Upper lobe of right lung (tissue), 1 donor: ENCODE measurements at regions not wholly inside any gene's neighbourhood (a gene's known extent, or its start where the extent isn't known, plus 50 kb on each side); places are given as distances from the start of the nearest gene placed in this dataset.

ENCODE experiments used
- ATAC-seq: fragments of 200-7000 bp; cut with Tn5 transposase; one replicate; pipeline ENCODE4 v1.9.1; 2020; ENCODE audit warnings: mild to moderate bottlenecking, moderate library complexity
- DNase-seq: peaks from one replicate; pipeline ENCODE4 v3.0.0-alpha.2; 2020
- H3K27ac ChIP-seq: fragments of 200-600 bp; one replicate; pipeline ENCODE4 v1.8.0; 2022
- H3K27me3 ChIP-seq: fragments of 200-600 bp; one replicate; pipeline ENCODE4 v1.8.0; 2022; ENCODE audit warnings: mild to moderate bottlenecking
- H3K36me3 ChIP-seq: fragments of 200-600 bp; one replicate; pipeline ENCODE4 v1.8.0; 2022
- H3K4me1 ChIP-seq: fragments of 200-600 bp; one replicate; pipeline ENCODE4 v1.8.0; 2022
- H3K4me3 ChIP-seq: fragments of 200-600 bp; one replicate; pipeline ENCODE4 v1.8.0; 2022; ENCODE audit warnings: mild to moderate bottlenecking
- H3K9me3 ChIP-seq: fragments of 200-600 bp; one replicate; pipeline ENCODE4 v1.8.0; 2022
- intact Hi-C: fragments of 100-400 bp; cut with DNase I; formaldehyde crosslinking; loops from one replicate; pipeline ENCODE4 v1.11.0; 2022
- TF ChIP-seq, protein P1 (sequence below): fragments of 200-600 bp; IDR thresholded peaks from one replicate; pipeline ENCODE4 v1.8.0; 2022; ENCODE audit warnings: antibody characterized with exemption
- donor health status: DM: no; HTN: yes; CAD: no; lungs with severe emphysema.

- Histone ChIP-seq H3K36me3 (no peaks in the 10 kb centered on the region), H3K4me3 (no peak overlapping the region), H3K9me3 (no peaks in the 10 kb centered on the region), H3K27me3 (no peaks in the 10 kb centered on the region), H3K27ac (no peak overlapping the region), H3K4me1 (no peaks in the 10 kb centered on the region)
- TF ChIP-seq, protein P1, sequence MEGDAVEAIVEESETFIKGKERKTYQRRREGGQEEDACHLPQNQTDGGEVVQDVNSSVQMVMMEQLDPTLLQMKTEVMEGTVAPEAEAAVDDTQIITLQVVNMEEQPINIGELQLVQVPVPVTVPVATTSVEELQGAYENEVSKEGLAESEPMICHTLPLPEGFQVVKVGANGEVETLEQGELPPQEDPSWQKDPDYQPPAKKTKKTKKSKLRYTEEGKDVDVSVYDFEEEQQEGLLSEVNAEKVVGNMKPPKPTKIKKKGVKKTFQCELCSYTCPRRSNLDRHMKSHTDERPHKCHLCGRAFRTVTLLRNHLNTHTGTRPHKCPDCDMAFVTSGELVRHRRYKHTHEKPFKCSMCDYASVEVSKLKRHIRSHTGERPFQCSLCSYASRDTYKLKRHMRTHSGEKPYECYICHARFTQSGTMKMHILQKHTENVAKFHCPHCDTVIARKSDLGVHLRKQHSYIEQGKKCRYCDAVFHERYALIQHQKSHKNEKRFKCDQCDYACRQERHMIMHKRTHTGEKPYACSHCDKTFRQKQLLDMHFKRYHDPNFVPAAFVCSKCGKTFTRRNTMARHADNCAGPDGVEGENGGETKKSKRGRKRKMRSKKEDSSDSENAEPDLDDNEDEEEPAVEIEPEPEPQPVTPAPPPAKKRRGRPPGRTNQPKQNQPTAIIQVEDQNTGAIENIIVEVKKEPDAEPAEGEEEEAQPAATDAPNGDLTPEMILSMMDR: no peak
- no peak for ATAC-seq
- intact Hi-C loops: no loop called here
- DNase-seq: no peak
These were observed 146.8 kb upstream of the NDST4 start for GRCh38 chr4:115260195-115260594.

DNA sequence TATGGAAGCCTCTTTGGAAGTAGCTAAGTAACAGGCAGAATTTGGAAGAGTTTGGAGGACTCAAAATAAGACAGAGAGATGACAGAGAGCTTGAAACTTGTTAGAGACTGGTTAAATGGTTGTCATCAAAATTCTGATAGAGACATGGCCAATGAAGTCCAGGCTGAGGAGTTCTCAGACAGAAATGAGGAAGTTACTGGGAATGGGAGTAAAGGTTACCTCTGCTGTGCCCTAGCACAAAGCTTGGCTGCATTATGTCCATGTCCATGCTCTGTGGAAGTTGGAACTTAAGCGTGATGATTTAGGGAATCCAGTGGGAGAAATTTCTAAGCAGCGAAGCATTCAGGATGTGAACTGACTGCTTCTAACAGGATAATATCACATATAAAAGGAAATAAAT is 146.2 kb upstream of the NDST4 start:
- no peaks in the 10 kb centered on the region for H3K36me3 ChIP-seq
- ATAC-seq (peak; percentile 69), DNase-seq (no peak)
- intact Hi-C loops: no loop called here
- H3K27ac ChIP-seq: no peak overlapping the region
- no peaks in the 10 kb centered on the region for H3K9me3 ChIP-seq
- no peaks in the 10 kb centered on the region for H3K27me3 ChIP-seq
- TF ChIP-seq, protein P1: no peak
- no peaks in the 10 kb centered on the region for H3K4me1 ChIP-seq
- H3K4me3 ChIP-seq: no peak overlapping the region

DNA sequence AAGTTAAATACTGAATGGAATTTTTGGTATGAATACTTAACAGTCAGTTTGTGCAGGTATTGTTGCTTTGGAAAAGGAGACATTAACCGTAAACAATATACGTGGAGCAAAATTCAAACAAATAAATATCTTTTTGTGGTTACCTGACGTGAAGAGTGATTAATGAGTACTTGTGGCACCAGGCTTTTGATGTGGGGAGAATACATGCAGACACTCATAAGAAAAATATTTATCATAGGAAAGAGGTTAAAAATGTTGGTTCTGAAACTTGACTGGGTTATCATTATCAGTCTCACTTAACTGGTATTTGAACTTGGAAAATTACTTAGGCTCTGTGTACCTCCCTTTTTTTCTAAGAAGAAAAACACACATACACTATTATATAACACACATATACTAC is 136.4 kb upstream of the NDST4 start:
- H3K36me3 ChIP-seq: no peaks in the 10 kb centered on the region
- ATAC-seq: no peak
- no peak for DNase-seq
- no peaks in the 10 kb centered on the region for H3K4me1 ChIP-seq
- no peak overlapping the region for H3K27ac ChIP-seq
- intact Hi-C loops: no loop called here
- no peaks in the 10 kb centered on the region for H3K9me3 ChIP-seq
- no peaks in the 10 kb centered on the region for H3K27me3 ChIP-seq
- H3K4me3 ChIP-seq: no peak overlapping the region
- TF ChIP-seq, protein P1: no peak

- no peak for DNase-seq
- no peaks in the 10 kb centered on the region for H3K36me3 ChIP-seq
- no peaks in the 10 kb centered on the region for H3K27me3 ChIP-seq
- no peaks in the 10 kb centered on the region for H3K4me1 ChIP-seq
- no peak overlapping the region for H3K27ac ChIP-seq
- intact Hi-C loops: no loop called here
- no peaks in the 10 kb centered on the region for H3K9me3 ChIP-seq
- peak; percentile 66 for ATAC-seq
- TF ChIP-seq, protein P1: peak; percentile 39
- H3K4me3 ChIP-seq: no peak overlapping the region
These were observed 121.1 kb upstream of the NDST4 start for GRCh38 chr4:115234405-115235093.

GRCh38 chr4:115233600-115233999 is 120.2 kb upstream of the NDST4 start:
- no peaks in the 10 kb centered on the region for H3K9me3 ChIP-seq
- DNase-seq: no peak
- no peaks in the 10 kb centered on the region for H3K36me3 ChIP-seq
- H3K4me1 ChIP-seq: no peaks in the 10 kb centered on the region
- no peak overlapping the region for H3K4me3 ChIP-seq
- H3K27me3 ChIP-seq: no peaks in the 10 kb centered on the region
- no peak for ATAC-seq
- intact Hi-C loops: no loop called here
- TF ChIP-seq, protein P1: no peak
- H3K27ac ChIP-seq: no peak overlapping the region

GRCh38 chr4:115229873-115230272 is 116.5 kb upstream of the NDST4 start:
- Histone ChIP-seq H3K9me3 (no peaks in the 10 kb centered on the region), H3K27me3 (no peaks in the 10 kb centered on the region), H3K27ac (no peak overlapping the region), H3K4me1 (no peaks in the 10 kb centered on the region), H3K36me3 (no peaks in the 10 kb centered on the region), H3K4me3 (no peak overlapping the region)
- no peak for DNase-seq
- ATAC-seq: no peak
- intact Hi-C loops: no loop called here
- TF ChIP-seq, protein P1: no peak
